ENCODE measurements at regions not wholly inside any gene's neighbourhood (a gene's known extent, or its start where the extent isn't known, plus 50 kb on each side); places are given as distances from the start of the nearest gene placed in this dataset.
"Not testable (repeated sequence)": the region's sequence is repeated elsewhere in the genome, so short reads cannot be mapped to it uniquely, and the experiment has no call there.

GRCh38 chr2:184154438-184154837 is 443.9 kb upstream of the ZNF804A start:
- Histone ChIP-seq H3K4me1 (ENCODE audit: insufficient read depth, low read length) (peaks cover 7% of the 10 kb centered on the region; the same call in 1 of the 2 replicates), H3K27ac (ENCODE audit: low read length) (no peak overlapping the region), H3K9me3 (ENCODE audit: insufficient read depth, low read depth, low read length) (peaks cover 8% of the 10 kb centered on the region), H3K9ac (ENCODE audit: low read depth, low read length) (no peak overlapping the region), H3K4me3 (ENCODE audit: low read length) (no peak overlapping the region), H3K36me3 (ENCODE audit: insufficient read depth, low read depth, low read length) (no peaks in the 10 kb centered on the region), H3K27me3 (ENCODE audit: insufficient read depth, low read length) (no peaks in the 10 kb centered on the region)

- Histone ChIP-seq H3K9me3 (ENCODE audit: insufficient read depth, low read depth, low read length) (peaks cover 5% of the 10 kb centered on the region), H3K4me1 (ENCODE audit: insufficient read depth, low read length) (peaks cover 7% of the 10 kb centered on the region; the same call in 1 of the 2 replicates), H3K4me3 (ENCODE audit: low read length) (no peak overlapping the region), H3K9ac (ENCODE audit: low read depth, low read length) (no peak overlapping the region), H3K27ac (ENCODE audit: low read length) (no peak overlapping the region), H3K36me3 (ENCODE audit: insufficient read depth, low read depth, low read length) (no peaks in the 10 kb centered on the region), H3K27me3 (ENCODE audit: insufficient read depth, low read length) (no peaks in the 10 kb centered on the region)
Observed at GRCh38 chr2:184155791-184156190, 442.5 kb upstream of the ZNF804A start.

- Histone ChIP-seq H3K4me3 (ENCODE audit: low read length) (no peak overlapping the region), H3K9ac (ENCODE audit: low read depth, low read length) (no peak overlapping the region), H3K27me3 (ENCODE audit: insufficient read depth, low read length) (no peaks in the 10 kb centered on the region), H3K27ac (ENCODE audit: low read length) (no peak overlapping the region), H3K9me3 (ENCODE audit: insufficient read depth, low read depth, low read length) (no peaks in the 10 kb centered on the region), H3K36me3 (ENCODE audit: insufficient read depth, low read depth, low read length) (no peaks in the 10 kb centered on the region), H3K4me1 (ENCODE audit: insufficient read depth, low read length) (peaks cover 7% of the 10 kb centered on the region; the same call in 1 of the 2 replicates)
Observed at GRCh38 chr2:184157141-184157540, 441.2 kb upstream of the ZNF804A start.

GRCh38 chr2:184162426-184162825 is 435.9 kb upstream of the ZNF804A start:
- Histone ChIP-seq H3K4me1 (ENCODE audit: insufficient read depth, low read length) (no peaks in the 10 kb centered on the region), H3K36me3 (ENCODE audit: insufficient read depth, low read depth, low read length) (no peaks in the 10 kb centered on the region), H3K27me3 (ENCODE audit: insufficient read depth, low read length) (no peaks in the 10 kb centered on the region), H3K4me3 (ENCODE audit: low read length) (no peak overlapping the region), H3K27ac (ENCODE audit: low read length) (no peak overlapping the region), H3K9ac (ENCODE audit: low read depth, low read length) (no peak overlapping the region), H3K9me3 (ENCODE audit: insufficient read depth, low read depth, low read length) (no peaks in the 10 kb centered on the region)

- not testable (repeated sequence) for H3K9ac ChIP-seq (ENCODE audit: low read depth, low read length); H3K27me3 ChIP-seq (ENCODE audit: insufficient read depth, low read length); H3K9me3 ChIP-seq (ENCODE audit: insufficient read depth, low read depth, low read length); H3K27ac ChIP-seq (ENCODE audit: low read length); H3K4me3 ChIP-seq (ENCODE audit: low read length); H3K36me3 ChIP-seq (ENCODE audit: insufficient read depth, low read depth, low read length); H3K4me1 ChIP-seq (ENCODE audit: insufficient read depth, low read length)
Observed at GRCh38 chr2:184168823-184169222, 429.5 kb upstream of the ZNF804A start.

- H3K4me3 ChIP-seq (ENCODE audit: low read length) = no peak overlapping the region
- H3K27me3 ChIP-seq (ENCODE audit: insufficient read depth, low read length) = no peaks in the 10 kb centered on the region
- H3K27ac ChIP-seq (ENCODE audit: low read length) = no peak overlapping the region
- no peak overlapping the region for H3K9ac ChIP-seq (ENCODE audit: low read depth, low read length)
- peaks cover 8% of the 10 kb centered on the region for H3K4me1 ChIP-seq (ENCODE audit: insufficient read depth, low read length)
- no peaks in the 10 kb centered on the region for H3K9me3 ChIP-seq (ENCODE audit: insufficient read depth, low read depth, low read length)
- no peaks in the 10 kb centered on the region for H3K36me3 ChIP-seq (ENCODE audit: insufficient read depth, low read depth, low read length)
Observed at GRCh38 chr2:184169366-184169765, 429.0 kb upstream of the ZNF804A start.

GRCh38 chr2:184174493-184175104 is 423.7 kb upstream of the ZNF804A start:
- H3K9ac ChIP-seq (ENCODE audit: low read depth, low read length) = no peak overlapping the region
- H3K27me3 ChIP-seq (ENCODE audit: insufficient read depth, low read length) = no peaks in the 10 kb centered on the region
- H3K9me3 ChIP-seq (ENCODE audit: insufficient read depth, low read depth, low read length) = no peaks in the 10 kb centered on the region
- no peaks in the 10 kb centered on the region for H3K4me1 ChIP-seq (ENCODE audit: insufficient read depth, low read length)
- H3K27ac ChIP-seq (ENCODE audit: low read length) = no peak overlapping the region
- H3K36me3 ChIP-seq (ENCODE audit: insufficient read depth, low read depth, low read length) = no peaks in the 10 kb centered on the region
- no peak overlapping the region for H3K4me3 ChIP-seq (ENCODE audit: low read length)

GRCh38 chr2:184178229-184178628 is 420.1 kb upstream of the ZNF804A start:
- H3K36me3 ChIP-seq (ENCODE audit: insufficient read depth, low read depth, low read length) = no peaks in the 10 kb centered on the region
- no peaks in the 10 kb centered on the region for H3K27me3 ChIP-seq (ENCODE audit: insufficient read depth, low read length)
- H3K9ac ChIP-seq (ENCODE audit: low read depth, low read length) = no peak overlapping the region
- no peaks in the 10 kb centered on the region; the same call in 1 of the 2 replicates for H3K9me3 ChIP-seq (ENCODE audit: insufficient read depth, low read depth, low read length)
- no peak overlapping the region for H3K4me3 ChIP-seq (ENCODE audit: low read length)
- no peak overlapping the region for H3K27ac ChIP-seq (ENCODE audit: low read length)
- no peaks in the 10 kb centered on the region for H3K4me1 ChIP-seq (ENCODE audit: insufficient read depth, low read length)

GRCh38 chr2:184186436-184186835 is 411.9 kb upstream of the ZNF804A start:
- H3K9ac ChIP-seq (ENCODE audit: low read depth, low read length) = no peak overlapping the region
- H3K27ac ChIP-seq (ENCODE audit: low read length) = no peak overlapping the region
- no peaks in the 10 kb centered on the region for H3K36me3 ChIP-seq (ENCODE audit: insufficient read depth, low read depth, low read length)
- no peaks in the 10 kb centered on the region; the same call in 1 of the 2 replicates for H3K9me3 ChIP-seq (ENCODE audit: insufficient read depth, low read depth, low read length)
- H3K4me3 ChIP-seq (ENCODE audit: low read length) = no peak overlapping the region
- H3K4me1 ChIP-seq (ENCODE audit: insufficient read depth, low read length) = no peaks in the 10 kb centered on the region
- no peaks in the 10 kb centered on the region for H3K27me3 ChIP-seq (ENCODE audit: insufficient read depth, low read length)

- no peak overlapping the region for H3K4me3 ChIP-seq (ENCODE audit: low read length)
- H3K36me3 ChIP-seq (ENCODE audit: insufficient read depth, low read depth, low read length) = no peaks in the 10 kb centered on the region
- no peaks in the 10 kb centered on the region for H3K9me3 ChIP-seq (ENCODE audit: insufficient read depth, low read depth, low read length)
- no peaks in the 10 kb centered on the region; the same call in 1 of the 2 replicates for H3K4me1 ChIP-seq (ENCODE audit: insufficient read depth, low read length)
- H3K27me3 ChIP-seq (ENCODE audit: insufficient read depth, low read length) = no peaks in the 10 kb centered on the region
- no peak overlapping the region for H3K9ac ChIP-seq (ENCODE audit: low read depth, low read length)
- H3K27ac ChIP-seq (ENCODE audit: low read length) = no peak overlapping the region
Observed at GRCh38 chr2:184187421-184187971, 410.8 kb upstream of the ZNF804A start.

GRCh38 chr2:184190725-184191124 is 407.6 kb upstream of the ZNF804A start:
- no peak overlapping the region for H3K9ac ChIP-seq (ENCODE audit: low read depth, low read length)
- H3K9me3 ChIP-seq (ENCODE audit: insufficient read depth, low read depth, low read length) = no peaks in the 10 kb centered on the region
- no peaks in the 10 kb centered on the region for H3K27me3 ChIP-seq (ENCODE audit: insufficient read depth, low read length)
- H3K36me3 ChIP-seq (ENCODE audit: insufficient read depth, low read depth, low read length) = no peaks in the 10 kb centered on the region
- no peak overlapping the region for H3K4me3 ChIP-seq (ENCODE audit: low read length)
- H3K4me1 ChIP-seq (ENCODE audit: insufficient read depth, low read length) = no peaks in the 10 kb centered on the region; the same call in 1 of the 2 replicates
- no peak overlapping the region for H3K27ac ChIP-seq (ENCODE audit: low read length)

- no peak overlapping the region for H3K27ac ChIP-seq (ENCODE audit: low read length)
- no peaks in the 10 kb centered on the region for H3K27me3 ChIP-seq (ENCODE audit: insufficient read depth, low read length)
- H3K4me1 ChIP-seq (ENCODE audit: insufficient read depth, low read length) = peaks cover 3% of the 10 kb centered on the region
- H3K36me3 ChIP-seq (ENCODE audit: insufficient read depth, low read depth, low read length) = no peaks in the 10 kb centered on the region
- H3K9ac ChIP-seq (ENCODE audit: low read depth, low read length) = no peak overlapping the region
- H3K4me3 ChIP-seq (ENCODE audit: low read length) = no peak overlapping the region
- H3K9me3 ChIP-seq (ENCODE audit: insufficient read depth, low read depth, low read length) = no peaks in the 10 kb centered on the region
Observed at GRCh38 chr2:184192649-184193048, 405.7 kb upstream of the ZNF804A start.
